ENCODE measurements at regions not wholly inside any gene's neighbourhood (a gene's known extent, or its start where the extent isn't known, plus 50 kb on each side); places are given as distances from the start of the nearest gene placed in this dataset.

DNA sequence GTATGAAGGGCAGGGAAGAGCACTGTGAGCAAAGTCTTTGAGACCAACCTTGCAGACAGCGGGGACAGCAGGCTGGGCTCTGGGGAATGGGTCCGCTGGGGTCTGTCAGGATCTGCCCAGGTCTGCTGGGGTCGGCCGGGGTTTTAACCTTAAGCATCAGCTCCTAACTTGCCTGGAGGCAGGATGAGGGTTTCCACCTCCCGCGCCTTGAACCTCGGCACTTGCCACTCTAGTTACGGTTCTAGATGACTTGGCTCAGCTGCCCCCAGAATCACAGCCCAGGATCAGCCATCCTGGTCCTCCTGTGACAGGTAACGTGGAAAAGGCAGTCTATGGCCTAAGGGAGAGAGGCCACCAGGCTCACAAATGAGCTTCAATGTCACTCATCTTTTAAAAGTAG, 50.4 kb upstream of the CACUL1 start:
- Histone ChIP-seq H3K36me3 (no peaks in the 10 kb centered on the region), H3K4me3 (no peak overlapping the region), H3K27ac (no peak overlapping the region), H3K4me1 (no peaks in the 10 kb centered on the region), H3K9me3 (no peaks in the 10 kb centered on the region), H3K27me3 (no peaks in the 10 kb centered on the region)
- TF ChIP-seq POLR2A (IDR thresholded peaks at IDR 0.05) (no peak), POLR2AphosphoS5 (IDR thresholded peaks at IDR 0.05; ENCODE audit: insufficient read depth in 1 of 2, low read depth in 1 of 2) (no peak)
- TF ChIP-seq, protein P1, sequence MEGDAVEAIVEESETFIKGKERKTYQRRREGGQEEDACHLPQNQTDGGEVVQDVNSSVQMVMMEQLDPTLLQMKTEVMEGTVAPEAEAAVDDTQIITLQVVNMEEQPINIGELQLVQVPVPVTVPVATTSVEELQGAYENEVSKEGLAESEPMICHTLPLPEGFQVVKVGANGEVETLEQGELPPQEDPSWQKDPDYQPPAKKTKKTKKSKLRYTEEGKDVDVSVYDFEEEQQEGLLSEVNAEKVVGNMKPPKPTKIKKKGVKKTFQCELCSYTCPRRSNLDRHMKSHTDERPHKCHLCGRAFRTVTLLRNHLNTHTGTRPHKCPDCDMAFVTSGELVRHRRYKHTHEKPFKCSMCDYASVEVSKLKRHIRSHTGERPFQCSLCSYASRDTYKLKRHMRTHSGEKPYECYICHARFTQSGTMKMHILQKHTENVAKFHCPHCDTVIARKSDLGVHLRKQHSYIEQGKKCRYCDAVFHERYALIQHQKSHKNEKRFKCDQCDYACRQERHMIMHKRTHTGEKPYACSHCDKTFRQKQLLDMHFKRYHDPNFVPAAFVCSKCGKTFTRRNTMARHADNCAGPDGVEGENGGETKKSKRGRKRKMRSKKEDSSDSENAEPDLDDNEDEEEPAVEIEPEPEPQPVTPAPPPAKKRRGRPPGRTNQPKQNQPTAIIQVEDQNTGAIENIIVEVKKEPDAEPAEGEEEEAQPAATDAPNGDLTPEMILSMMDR (IDR thresholded peaks at IDR 0.05): no peak
- intact Hi-C loops (cut with DNase I): no loop called here
- no peak for DNase-seq (ENCODE audit: extremely low spot score in 2 of 2)

DNA sequence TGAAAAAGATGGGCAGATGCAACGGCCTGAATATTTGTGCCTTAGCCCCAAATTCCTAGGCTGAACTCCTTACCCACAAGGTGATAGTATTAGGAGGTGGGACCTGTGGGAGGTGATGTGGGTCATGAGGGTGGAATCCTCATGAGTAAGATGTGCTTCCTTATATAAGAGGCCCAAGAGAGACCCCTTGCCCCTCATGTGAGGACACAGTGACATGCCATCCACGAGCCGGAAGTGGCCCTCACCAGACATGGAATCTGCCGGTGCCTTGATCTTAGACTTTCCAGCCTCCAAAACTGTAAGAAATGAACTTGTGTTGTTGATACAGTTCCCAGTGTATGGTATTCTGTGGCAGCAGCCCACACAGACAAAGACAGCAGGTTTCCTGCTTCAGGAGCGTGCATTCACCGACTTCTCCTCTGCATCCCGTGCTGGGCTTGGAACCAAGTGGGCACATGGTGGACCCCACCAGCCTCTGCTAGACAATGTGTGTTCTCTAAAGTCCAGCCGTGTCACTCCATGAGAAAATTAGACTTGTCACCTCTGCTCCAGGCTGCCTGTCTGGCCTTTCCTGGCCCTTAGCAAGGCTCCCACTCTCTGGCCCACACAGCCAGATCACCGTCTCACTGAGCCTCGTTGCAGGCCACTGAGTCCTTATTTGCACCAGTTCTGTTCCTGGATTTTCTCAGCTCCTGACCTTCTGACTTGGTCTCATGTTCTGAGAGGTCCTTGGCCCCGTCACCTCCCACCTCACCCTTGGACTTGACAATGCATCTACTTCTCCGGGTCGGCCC, 52.9 kb upstream of the CACUL1 start:
- no peak for DNase-seq (ENCODE audit: extremely low spot score in 2 of 2)
- TF ChIP-seq POLR2A (IDR thresholded peaks at IDR 0.05) (no peak), POLR2AphosphoS5 (IDR thresholded peaks at IDR 0.05; ENCODE audit: insufficient read depth in 1 of 2, low read depth in 1 of 2) (no peak)
- TF ChIP-seq, protein P1 (IDR thresholded peaks at IDR 0.05): no peak
- no peak overlapping the region for H3K4me3 ChIP-seq
- intact Hi-C loops (cut with DNase I): no loop called here
- H3K9me3 ChIP-seq: no peaks in the 10 kb centered on the region
- no peaks in the 10 kb centered on the region for H3K36me3 ChIP-seq
- H3K27me3 ChIP-seq: no peaks in the 10 kb centered on the region
- no peaks in the 10 kb centered on the region for H3K4me1 ChIP-seq
- H3K27ac ChIP-seq: no peak overlapping the region

DNA sequence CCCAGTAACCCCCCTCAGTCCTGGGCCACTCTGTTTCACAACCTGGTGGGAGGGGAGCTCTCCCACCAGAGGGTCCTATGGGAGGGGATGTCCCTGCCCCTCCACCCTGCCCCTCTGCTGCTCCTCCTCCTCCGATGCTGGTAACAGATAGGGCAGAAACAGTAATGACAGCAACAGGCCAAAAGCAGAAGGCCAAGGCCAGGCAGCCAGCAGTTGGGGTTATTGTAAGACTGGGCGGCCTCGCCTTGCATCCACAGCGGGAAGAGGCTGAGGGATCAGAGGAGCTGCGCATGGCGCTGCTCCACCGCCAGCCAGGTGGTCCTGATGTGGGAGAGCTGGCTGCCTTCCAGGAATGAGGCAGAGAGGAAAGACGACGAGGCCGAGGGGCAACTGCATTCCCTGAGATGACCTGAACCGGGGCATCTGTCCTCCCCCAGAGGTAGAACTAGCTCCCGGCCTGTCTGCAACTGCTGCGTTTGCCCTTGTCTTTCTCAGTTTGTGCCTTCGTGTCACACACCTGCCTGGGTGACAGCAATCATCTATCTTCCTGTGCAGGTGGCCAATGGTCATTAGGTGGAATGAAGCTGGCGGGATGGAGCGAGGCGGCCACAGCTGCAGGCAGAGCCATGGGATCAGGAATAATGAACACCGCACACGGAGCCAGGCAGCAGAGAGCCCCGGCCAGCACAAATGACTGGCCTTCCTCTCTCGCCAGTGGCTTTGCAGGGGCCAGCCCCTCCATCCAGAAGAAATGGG, 54.0 kb upstream of the CACUL1 start:
- DNase-seq (ENCODE audit: extremely low spot score in 2 of 2): peak in 1 of 2 donors; percentile 91
- H3K9me3 ChIP-seq: no peaks in the 10 kb centered on the region
- H3K4me3 ChIP-seq: no peak overlapping the region
- intact Hi-C loops (cut with DNase I): no loop called here
- H3K4me1 ChIP-seq: no peaks in the 10 kb centered on the region
- no peaks in the 10 kb centered on the region for H3K36me3 ChIP-seq
- no peak overlapping the region for H3K27ac ChIP-seq
- H3K27me3 ChIP-seq: no peaks in the 10 kb centered on the region
- TF ChIP-seq, protein P1 (IDR thresholded peaks at IDR 0.05): no peak
- no peak for TF ChIP-seq POLR2AphosphoS5 (IDR thresholded peaks at IDR 0.05; ENCODE audit: insufficient read depth in 1 of 2, low read depth in 1 of 2)
- TF ChIP-seq POLR2A (IDR thresholded peaks at IDR 0.05): no peak

DNA sequence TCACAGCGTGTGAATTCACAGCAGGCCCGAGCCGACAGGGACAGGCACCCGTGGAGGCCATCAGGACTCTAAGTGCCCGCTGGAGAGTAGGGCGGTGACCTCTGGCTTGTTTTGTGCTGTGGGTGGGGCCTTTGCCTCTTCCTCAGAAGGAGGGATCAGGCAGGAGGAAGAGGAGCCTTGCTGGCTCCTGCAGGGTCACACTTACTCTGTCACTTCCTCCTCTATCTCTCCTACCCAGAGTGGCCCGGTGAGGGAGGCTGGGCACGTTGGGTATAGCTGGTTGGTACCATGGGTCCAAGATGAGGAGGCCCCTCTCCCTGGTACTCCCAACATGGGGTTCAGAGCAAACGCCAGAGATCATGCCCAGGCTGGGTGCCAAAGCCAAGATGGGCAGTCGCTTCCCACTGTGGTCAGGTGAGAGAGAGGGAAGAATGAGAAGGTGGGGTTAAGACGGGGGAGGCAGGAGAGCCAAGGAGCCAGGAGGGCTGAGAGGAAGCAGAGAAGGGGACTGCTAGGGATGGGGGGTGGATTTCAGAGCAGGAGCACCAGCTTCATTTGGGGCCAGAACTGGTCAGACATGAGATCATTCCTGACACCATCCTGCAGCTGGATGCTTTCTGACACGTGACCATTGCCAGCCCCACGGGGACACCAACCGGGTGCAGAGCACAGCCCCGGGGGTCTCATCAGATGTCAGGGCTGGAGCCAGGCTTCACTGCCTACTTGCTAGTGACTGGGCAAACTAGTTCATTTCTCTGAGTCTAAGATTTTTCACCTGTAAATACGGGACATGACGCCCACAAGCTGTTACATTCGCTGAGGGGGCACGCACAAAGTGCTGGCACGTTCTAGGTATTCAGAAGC, 54.8 kb upstream of the CACUL1 start:
- H3K27me3 ChIP-seq: no peaks in the 10 kb centered on the region
- TF ChIP-seq, protein P1 (IDR thresholded peaks at IDR 0.05): no peak
- TF ChIP-seq POLR2AphosphoS5 (IDR thresholded peaks at IDR 0.05; ENCODE audit: insufficient read depth in 1 of 2, low read depth in 1 of 2) (no peak), POLR2A (IDR thresholded peaks at IDR 0.05) (no peak)
- intact Hi-C loops (cut with DNase I): no loop called here
- H3K27ac ChIP-seq: no peak overlapping the region
- no peaks in the 10 kb centered on the region for H3K36me3 ChIP-seq
- H3K9me3 ChIP-seq: no peaks in the 10 kb centered on the region
- no peak overlapping the region for H3K4me3 ChIP-seq
- H3K4me1 ChIP-seq: no peaks in the 10 kb centered on the region
- no peak for DNase-seq (ENCODE audit: extremely low spot score in 2 of 2)
